ENCODE measurements at regions not wholly inside any gene's neighbourhood (a gene's known extent, or its start where the extent isn't known, plus 50 kb on each side); places are given as distances from the start of the nearest gene placed in this dataset.

DNA sequence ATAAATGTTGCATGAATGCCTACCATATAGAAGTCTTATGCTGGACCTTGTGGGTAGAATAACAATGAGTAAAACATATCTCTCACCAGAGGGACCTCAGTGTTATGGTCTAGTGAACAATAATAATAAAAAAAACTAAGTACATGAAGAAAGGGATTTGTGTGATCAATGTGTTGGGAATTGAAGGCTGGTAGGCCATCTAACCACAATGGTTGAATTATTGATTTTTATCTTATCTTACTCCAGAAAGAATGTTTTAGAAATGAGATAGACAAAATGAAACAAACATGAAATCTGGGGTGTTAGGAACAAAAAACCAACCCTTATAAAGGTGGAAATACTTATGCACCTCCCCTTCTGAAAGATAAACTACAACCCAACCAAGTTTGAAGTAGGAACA lies 243.9 kb upstream of the LRIG3 start:
- no peaks in the 10 kb centered on the region for H3K79me2 ChIP-seq (ENCODE audit: insufficient read depth, low read length)
- H3K9me3 ChIP-seq (ENCODE audit: control insufficient read depth in 1 of 2, insufficient read depth in 1 of 2, low read depth in 1 of 2, low read length in 2 of 2) = no peaks in the 10 kb centered on the region
- CTCF ChIA-PET = interaction anchor here (0.7 to 2.2 kb wide), 12 partner anchors 9 to 1181 kb away, joined by 3 to 36 read pairs (median 6); no protein-coding TSS in a partner anchor
- H3K36me3 ChIP-seq (ENCODE audit: control insufficient read depth in 1 of 2, insufficient read depth in 2 of 2, low read length in 2 of 2) = no peaks in the 10 kb centered on the region
- H3K4me1 ChIP-seq (ENCODE audit: control insufficient read depth in 1 of 2, insufficient read depth in 2 of 2, low read length in 2 of 2) = no peaks in the 10 kb centered on the region
- intact Hi-C loops (cut with micrococcal nuclease) = no loop called here
- no peak overlapping the region for H3K4me3 ChIP-seq (replicated peaks in 1 of 2; ENCODE audit: low read depth in 1 of 2, low read length in 2 of 2)
- H3K9ac ChIP-seq (ENCODE audit: low read length) = no peak overlapping the region
- no peaks in the 10 kb centered on the region for H3K27me3 ChIP-seq (ENCODE audit: insufficient read depth, low read length)
- RAD21 ChIA-PET (ENCODE audit: low non-redundant PET in 1 of 2, low total read pairs in 2 of 2, uncharacterized antibody in 2 of 2, unreplicated experiment in 2 of 2) = interaction anchor here in 1 of 2 experiments (0.5 kb wide), 1 partner anchor 615 kb away, joined by 3 read pairs; no protein-coding TSS in a partner anchor
- no peaks in the 10 kb centered on the region for H3K9me2 ChIP-seq (ENCODE audit: insufficient read depth)
- TF ChIP-seq FOSL1 (IDR thresholded peaks at IDR 0.05; ENCODE audit: low read depth) (no peak), SIN3A (IDR thresholded peaks at IDR 0.05; ENCODE audit: low read depth) (no peak), SRF (IDR thresholded peaks at IDR 0.05; ENCODE audit: low read depth) (no peak), ZFX (IDR thresholded peaks at IDR 0.05) (no peak), CEBPB (IDR thresholded peaks at IDR 0.05; ENCODE audit: low read depth) (no peak)
- H4K20me1 ChIP-seq (ENCODE audit: insufficient read depth) = no peaks in the 10 kb centered on the region
- BruUV-seq (replicated peaks) = no TSS peak
- DNase-seq (ENCODE audit: low read depth, low spot score) (no peak), ATAC-seq (no peak)
- no peak overlapping the region for H2AFZ ChIP-seq (ENCODE audit: low read depth, low read length, poor library complexity, severe bottlenecking)
- no peak overlapping the region for H3K27ac ChIP-seq (ENCODE audit: low read depth, low read length)
- POLR2A ChIA-PET = no interaction called here
- no peak overlapping the region for H3K4me2 ChIP-seq (ENCODE audit: low read length)

DNA sequence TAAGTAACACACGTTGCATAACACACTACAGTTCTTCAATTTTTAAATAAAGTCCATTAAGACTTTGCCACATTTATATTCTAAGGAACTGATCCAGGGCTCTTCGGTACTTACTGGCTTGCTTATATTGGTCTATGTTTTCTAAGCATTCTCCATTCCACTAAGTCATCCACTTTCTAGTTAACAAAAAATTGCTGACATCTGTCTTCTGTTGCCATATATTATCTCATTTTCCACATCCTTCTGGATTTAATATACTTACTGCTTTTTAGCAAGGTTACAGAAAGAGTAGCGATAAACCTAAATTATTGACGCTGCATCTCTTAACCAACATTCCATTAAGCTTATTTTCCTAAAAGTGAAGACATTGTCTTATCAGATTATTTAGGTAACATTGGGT lies 238.4 kb upstream of the LRIG3 start:
- RAD21 ChIA-PET (ENCODE audit: low non-redundant PET in 1 of 2, low total read pairs in 2 of 2, uncharacterized antibody in 2 of 2, unreplicated experiment in 2 of 2) = no interaction called here
- Histone ChIP-seq H3K4me1 (ENCODE audit: control insufficient read depth in 1 of 2, insufficient read depth in 2 of 2, low read length in 2 of 2) (no peaks in the 10 kb centered on the region), H3K4me3 (replicated peaks in 1 of 2; ENCODE audit: low read depth in 1 of 2, low read length in 2 of 2) (no peak overlapping the region), H2AFZ (ENCODE audit: low read depth, low read length, poor library complexity, severe bottlenecking) (no peak overlapping the region), H3K36me3 (ENCODE audit: control insufficient read depth in 1 of 2, insufficient read depth in 2 of 2, low read length in 2 of 2) (no peaks in the 10 kb centered on the region), H3K4me2 (ENCODE audit: low read length) (no peak overlapping the region), H4K20me1 (ENCODE audit: insufficient read depth) (no peaks in the 10 kb centered on the region), H3K27ac (ENCODE audit: low read depth, low read length) (no peak overlapping the region), H3K9me2 (ENCODE audit: insufficient read depth) (no peaks in the 10 kb centered on the region), H3K27me3 (ENCODE audit: insufficient read depth, low read length) (no peaks in the 10 kb centered on the region), H3K9me3 (ENCODE audit: control insufficient read depth in 1 of 2, insufficient read depth in 1 of 2, low read depth in 1 of 2, low read length in 2 of 2) (no peaks in the 10 kb centered on the region), H3K79me2 (ENCODE audit: insufficient read depth, low read length) (no peaks in the 10 kb centered on the region), H3K9ac (ENCODE audit: low read length) (no peak overlapping the region)
- ATAC-seq (no peak), DNase-seq (ENCODE audit: low read depth, low spot score) (no peak)
- POLR2A ChIA-PET = no interaction called here
- intact Hi-C loops (cut with micrococcal nuclease) = no loop called here
- TF ChIP-seq POLR2AphosphoS5 (IDR thresholded peaks at IDR 0.05; ENCODE audit: low read depth, low read length) (no peak), SP1 (IDR thresholded peaks at IDR 0.05; ENCODE audit: low read depth) (no peak), EGR1 (IDR thresholded peaks at IDR 0.05; ENCODE audit: low read depth) (no peak), ELF1 (IDR thresholded peaks at IDR 0.05; ENCODE audit: borderline replicate concordance, low read depth) (no peak), JUND (IDR thresholded peaks at IDR 0.05) (no peak)
- TF ChIP-seq, protein P1, sequence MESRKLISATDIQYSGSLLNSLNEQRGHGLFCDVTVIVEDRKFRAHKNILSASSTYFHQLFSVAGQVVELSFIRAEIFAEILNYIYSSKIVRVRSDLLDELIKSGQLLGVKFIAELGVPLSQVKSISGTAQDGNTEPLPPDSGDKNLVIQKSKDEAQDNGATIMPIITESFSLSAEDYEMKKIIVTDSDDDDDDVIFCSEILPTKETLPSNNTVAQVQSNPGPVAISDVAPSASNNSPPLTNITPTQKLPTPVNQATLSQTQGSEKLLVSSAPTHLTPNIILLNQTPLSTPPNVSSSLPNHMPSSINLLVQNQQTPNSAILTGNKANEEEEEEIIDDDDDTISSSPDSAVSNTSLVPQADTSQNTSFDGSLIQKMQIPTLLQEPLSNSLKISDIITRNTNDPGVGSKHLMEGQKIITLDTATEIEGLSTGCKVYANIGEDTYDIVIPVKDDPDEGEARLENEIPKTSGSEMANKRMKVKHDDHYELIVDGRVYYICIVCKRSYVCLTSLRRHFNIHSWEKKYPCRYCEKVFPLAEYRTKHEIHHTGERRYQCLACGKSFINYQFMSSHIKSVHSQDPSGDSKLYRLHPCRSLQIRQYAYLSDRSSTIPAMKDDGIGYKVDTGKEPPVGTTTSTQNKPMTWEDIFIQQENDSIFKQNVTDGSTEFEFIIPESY (IDR thresholded peaks at IDR 0.05; ENCODE audit: extremely low read depth, insufficient replicate concordance, low read length) = no peak
- no TSS peak for BruUV-seq (replicated peaks)
- CTCF ChIA-PET = interaction anchor here (2.4 kb wide), 1 partner anchor 9 kb away, joined by 20 read pairs; no protein-coding TSS in a partner anchor
